ENCODE measurements at regions not wholly inside any gene's neighbourhood (a gene's known extent, or its start where the extent isn't known, plus 50 kb on each side); places are given as distances from the start of the nearest gene placed in this dataset.
"Not testable (repeated sequence)": the region's sequence is repeated elsewhere in the genome, so short reads cannot be mapped to it uniquely, and the experiment has no call there.

DNA sequence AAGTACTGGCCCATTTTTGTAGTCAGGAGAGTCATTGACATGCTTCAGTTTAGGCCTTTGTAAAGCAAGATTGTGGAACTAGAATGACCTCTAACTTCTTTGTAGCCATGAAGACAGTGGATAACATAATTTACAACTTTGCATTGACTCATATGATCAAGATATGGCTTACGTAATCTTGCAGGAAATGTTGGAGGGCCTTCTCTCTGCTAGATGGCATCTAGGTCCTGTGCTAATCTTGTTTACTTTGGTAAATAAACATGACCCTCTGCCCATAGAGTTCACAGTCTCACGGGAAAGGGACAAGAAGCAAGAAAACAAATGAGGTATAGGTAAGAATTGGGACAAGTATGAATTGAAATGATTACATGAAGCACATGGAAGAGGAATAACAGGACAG lies 355.2 kb upstream of the ARID1B start:
- dilution Hi-C loops (cut with HindIII; ENCODE audit: low sequenced_read_pairs, unreplicated experiment) = no loop called here
- Histone ChIP-seq H3K4me2 (ENCODE audit: low read depth, low read length) (no peak overlapping the region), H3K9me3 (ENCODE audit: control insufficient read depth, insufficient read depth, low read length) (peaks cover 6% of the 10 kb centered on the region), H2AK5ac (ENCODE audit: low read depth, low read length) (no peak overlapping the region), H2BK20ac (ENCODE audit: low read depth, low read length) (no peak overlapping the region), H2AK9ac (replicated peaks; ENCODE audit: low read depth, low read length, poor library complexity) (no peak overlapping the region), H3K18ac (ENCODE audit: low read depth, low read length) (no peak overlapping the region; the same call in 1 of the 2 replicates), H4K20me1 (ENCODE audit: insufficient read depth, low read length) (no peaks in the 10 kb centered on the region), H3K27ac (ENCODE audit: insufficient read depth, low read length) (no peak overlapping the region), H4K91ac (ENCODE audit: insufficient read depth, low read depth, low read length) (no peak overlapping the region), H3K36me3 (ENCODE audit: control insufficient read depth, insufficient read depth, low read length) (no peaks in the 10 kb centered on the region), H3K27me3 (ENCODE audit: control insufficient read depth, insufficient read depth, low read length) (no peaks in the 10 kb centered on the region), H3K9me1 (ENCODE audit: insufficient read depth, low read length) (no peaks in the 10 kb centered on the region), H2AFZ (replicated peaks; ENCODE audit: low read length, poor library complexity) (no peak overlapping the region), H4K8ac (ENCODE audit: low read depth in 2 of 2, low read length in 2 of 2) (no peak overlapping the region), H2BK5ac (ENCODE audit: low read depth, low read length, poor library complexity, severe bottlenecking) (no peak overlapping the region), H3K23ac (ENCODE audit: low read depth, low read length) (no peak overlapping the region), H3K9ac (ENCODE audit: low read depth, low read length) (no peak overlapping the region), H3K4me3 (ENCODE audit: insufficient read depth, low read depth, low read length) (no peak overlapping the region), H3K56ac (ENCODE audit: extremely low read depth, insufficient read depth, low read length) (no peak overlapping the region), H2BK120ac (ENCODE audit: low read depth, low read length) (no peak overlapping the region), H3K14ac (replicated peaks; ENCODE audit: low read depth, low read length) (no peak overlapping the region), H4K5ac (ENCODE audit: low read depth, low read length) (no peak overlapping the region), H3K4ac (ENCODE audit: low read depth, low read length) (no peak overlapping the region), H2BK15ac (ENCODE audit: low read depth, low read length) (no peak overlapping the region), H3K4me1 (ENCODE audit: control insufficient read depth, insufficient read depth, low read length) (peaks cover 6% of the 10 kb centered on the region), H3K79me1 (ENCODE audit: low read depth in 1 of 2, low read length in 2 of 2) (no peaks in the 10 kb centered on the region)
- in situ Hi-C loops (cut with MboI; ENCODE audit: low sequenced_read_pairs) = no loop called here
- CTCF ChIA-PET = no interaction called here
- ATAC-seq (ENCODE audit: low read depth) (no peak), DNase-seq (no peak)
- intact Hi-C loops (cut with micrococcal nuclease) = no loop called here
- POLR2A ChIA-PET (ENCODE audit: unreplicated experiment) = no interaction called here
- WGBS, 2 experiments (ENCODE audit: extremely low coverage in 2 of 2, insufficient read length in 1 of 2) = no CpG with 5 or more reads among the region's 2 CpGs
- no TSS peak for BruUV-seq (replicated peaks)
- TF ChIP-seq, protein P1, sequence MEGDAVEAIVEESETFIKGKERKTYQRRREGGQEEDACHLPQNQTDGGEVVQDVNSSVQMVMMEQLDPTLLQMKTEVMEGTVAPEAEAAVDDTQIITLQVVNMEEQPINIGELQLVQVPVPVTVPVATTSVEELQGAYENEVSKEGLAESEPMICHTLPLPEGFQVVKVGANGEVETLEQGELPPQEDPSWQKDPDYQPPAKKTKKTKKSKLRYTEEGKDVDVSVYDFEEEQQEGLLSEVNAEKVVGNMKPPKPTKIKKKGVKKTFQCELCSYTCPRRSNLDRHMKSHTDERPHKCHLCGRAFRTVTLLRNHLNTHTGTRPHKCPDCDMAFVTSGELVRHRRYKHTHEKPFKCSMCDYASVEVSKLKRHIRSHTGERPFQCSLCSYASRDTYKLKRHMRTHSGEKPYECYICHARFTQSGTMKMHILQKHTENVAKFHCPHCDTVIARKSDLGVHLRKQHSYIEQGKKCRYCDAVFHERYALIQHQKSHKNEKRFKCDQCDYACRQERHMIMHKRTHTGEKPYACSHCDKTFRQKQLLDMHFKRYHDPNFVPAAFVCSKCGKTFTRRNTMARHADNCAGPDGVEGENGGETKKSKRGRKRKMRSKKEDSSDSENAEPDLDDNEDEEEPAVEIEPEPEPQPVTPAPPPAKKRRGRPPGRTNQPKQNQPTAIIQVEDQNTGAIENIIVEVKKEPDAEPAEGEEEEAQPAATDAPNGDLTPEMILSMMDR (conservative IDR thresholded peaks at IDR 0.05; ENCODE audit: low read depth, low read length) = no peak
- TF ChIP-seq CEBPB (IDR thresholded peaks at IDR 0.05; ENCODE audit: low read depth, low read length) (no peak), CHD1 (IDR thresholded peaks at IDR 0.05; ENCODE audit: low read depth, low read length) (no peak), MAZ (IDR thresholded peaks at IDR 0.05; ENCODE audit: borderline replicate concordance, low read depth, low read length) (no peak), NFE2L2 (IDR thresholded peaks at IDR 0.05; ENCODE audit: low read depth, low read length) (no peak), MXI1 (IDR thresholded peaks at IDR 0.05; ENCODE audit: borderline replicate concordance, low read depth, low read length) (no peak), BHLHE40 (IDR thresholded peaks at IDR 0.05; ENCODE audit: low read depth, low read length) (no peak)

DNA sequence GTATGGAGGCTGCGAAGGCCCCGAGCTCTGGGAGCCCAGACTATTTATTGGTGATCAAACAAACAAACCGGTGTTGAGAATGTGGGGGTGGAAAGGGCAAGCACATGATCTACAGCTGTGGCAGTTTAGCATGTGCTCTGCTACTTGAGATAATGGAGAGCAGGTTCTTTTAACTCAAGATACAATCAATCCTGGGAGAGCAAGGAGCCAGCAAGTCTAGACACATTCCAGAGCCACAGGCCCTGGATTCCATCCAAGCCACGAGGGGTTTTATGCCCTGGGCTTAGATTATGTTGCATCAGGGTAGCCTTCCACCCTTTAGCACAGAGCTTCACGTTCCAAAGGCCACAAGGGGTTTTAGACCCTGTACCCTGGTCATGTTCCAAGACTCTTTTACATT lies 355.9 kb upstream of the ARID1B start:
- H3K27ac ChIP-seq (ENCODE audit: insufficient read depth, low read length); H3K9me3 ChIP-seq (ENCODE audit: control insufficient read depth, insufficient read depth, low read length); H3K18ac ChIP-seq (ENCODE audit: low read depth, low read length); H4K8ac ChIP-seq (ENCODE audit: low read depth in 2 of 2, low read length in 2 of 2); H3K4ac ChIP-seq (ENCODE audit: low read depth, low read length); H3K4me3 ChIP-seq (ENCODE audit: insufficient read depth, low read depth, low read length); H3K56ac ChIP-seq (ENCODE audit: extremely low read depth, insufficient read depth, low read length); H4K91ac ChIP-seq (ENCODE audit: insufficient read depth, low read depth, low read length); H2BK5ac ChIP-seq (ENCODE audit: low read depth, low read length, poor library complexity, severe bottlenecking); H3K4me2 ChIP-seq (ENCODE audit: low read depth, low read length); H3K27me3 ChIP-seq (ENCODE audit: control insufficient read depth, insufficient read depth, low read length); H2BK15ac ChIP-seq (ENCODE audit: low read depth, low read length); intact Hi-C loops (cut with micrococcal nuclease); H2BK20ac ChIP-seq (ENCODE audit: low read depth, low read length); H3K9ac ChIP-seq (ENCODE audit: low read depth, low read length); POLR2A ChIA-PET (ENCODE audit: unreplicated experiment); H2AK9ac ChIP-seq (replicated peaks; ENCODE audit: low read depth, low read length, poor library complexity); BruUV-seq (replicated peaks); in situ Hi-C loops (cut with MboI; ENCODE audit: low sequenced_read_pairs); DNase-seq; H2BK120ac ChIP-seq (ENCODE audit: low read depth, low read length); H4K20me1 ChIP-seq (ENCODE audit: insufficient read depth, low read length); H2AFZ ChIP-seq (replicated peaks; ENCODE audit: low read length, poor library complexity); H3K36me3 ChIP-seq (ENCODE audit: control insufficient read depth, insufficient read depth, low read length); H3K4me1 ChIP-seq (ENCODE audit: control insufficient read depth, insufficient read depth, low read length); H2AK5ac ChIP-seq (ENCODE audit: low read depth, low read length); dilution Hi-C loops (cut with HindIII; ENCODE audit: low sequenced_read_pairs, unreplicated experiment); H3K14ac ChIP-seq (replicated peaks; ENCODE audit: low read depth, low read length); CTCF ChIA-PET; ATAC-seq (ENCODE audit: low read depth); H3K9me1 ChIP-seq (ENCODE audit: insufficient read depth, low read length); H3K79me1 ChIP-seq (ENCODE audit: low read depth in 1 of 2, low read length in 2 of 2); H4K5ac ChIP-seq (ENCODE audit: low read depth, low read length); H3K23ac ChIP-seq (ENCODE audit: low read depth, low read length): not testable (repeated sequence)
- 100% methylated on average over 1 of the region's 5 CpGs; no CpG with 5 or more reads in 1 of the 2 experiments for WGBS, 2 experiments (ENCODE audit: extremely low coverage in 2 of 2, insufficient read length in 1 of 2)
